Activated CD4-positive, alpha-beta T cell treated with anti-CD3 and anti-CD28 coated beads, Interleukin-2, amount 50 U/mL, for 16 hours (primary cell): ENCODE measurements at regions not wholly inside any gene's neighbourhood (a gene's known extent, or its start where the extent isn't known, plus 50 kb on each side); places are given as distances from the start of the nearest gene placed in this dataset.

Source experiments
- DNase-seq: peaks from one replicate; pipeline ENCODE4 v3.0.0-alpha.2; 2020

- no peak for DNase-seq
Measured at GRCh38 chr9:99445371-99445891, 223.3 kb downstream of the SEC61B start.

GRCh38 chr9:99445920-99446319 is 223.8 kb downstream of the SEC61B start:
- no peak for DNase-seq

- no peak for DNase-seq
Measured at GRCh38 chr9:99447951-99448350, 225.9 kb downstream of the SEC61B start.

GRCh38 chr9:99449726-99450125 is 227.6 kb downstream of the SEC61B start:
- no peak for DNase-seq

- no peak for DNase-seq
Measured at GRCh38 chr9:99451112-99451606, 229.1 kb downstream of the SEC61B start.

GRCh38 chr9:99457406-99457805 is 235.3 kb downstream of the SEC61B start:
- DNase-seq: no peak

- DNase-seq: no peak
Measured at GRCh38 chr9:99457981-99458380, 235.9 kb downstream of the SEC61B start.

- DNase-seq: no peak
Measured at GRCh38 chr9:99459919-99460318, 237.8 kb downstream of the SEC61B start.

GRCh38 chr9:99463131-99463530 is 241.0 kb downstream of the SEC61B start:
- DNase-seq: no peak

- no peak for DNase-seq
Measured at GRCh38 chr9:99464568-99464967, 242.5 kb downstream of the SEC61B start.

- DNase-seq: no peak
Measured at GRCh38 chr9:99465231-99465907, 243.3 kb downstream of the SEC61B start.

GRCh38 chr9:99466104-99466503 is 244.0 kb downstream of the SEC61B start:
- DNase-seq: no peak

GRCh38 chr9:99466781-99467180 is 244.7 kb downstream of the SEC61B start:
- no peak for DNase-seq

- DNase-seq: no peak
Measured at GRCh38 chr9:99471033-99471432, 249.0 kb downstream of the SEC61B start.

GRCh38 chr9:99472240-99472915 is 250.3 kb downstream of the SEC61B start:
- DNase-seq: no peak

- no peak for DNase-seq
Measured at GRCh38 chr9:99472916-99473245, 250.8 kb downstream of the SEC61B start.

- DNase-seq: no peak
Measured at GRCh38 chr9:99474186-99474585, 252.1 kb downstream of the SEC61B start.

- no peak for DNase-seq
Measured at GRCh38 chr9:99475401-99476065, 253.5 kb downstream of the SEC61B start.

GRCh38 chr9:99478469-99479027 is 256.5 kb downstream of the SEC61B start:
- DNase-seq: no peak

GRCh38 chr9:99479929-99480328 is 257.8 kb downstream of the SEC61B start:
- no peak for DNase-seq

- DNase-seq: no peak
Measured at GRCh38 chr9:99485459-99485858, 263.4 kb downstream of the SEC61B start.

GRCh38 chr9:99486684-99487083 is 264.6 kb downstream of the SEC61B start:
- no peak for DNase-seq
